Neuron (in vitro differentiated cells): ENCODE measurements at regions not wholly inside any gene's neighbourhood (a gene's known extent, or its start where the extent isn't known, plus 50 kb on each side); places are given as distances from the start of the nearest gene placed in this dataset.

Source experiments
- H2AFZ ChIP-seq: one replicate; pipeline ENCODE4 v1.6.1; 2013; ENCODE audit warnings: low read depth, mild to moderate bottlenecking, inconsistent platforms, low read length, moderate library complexity
- H3K27me3 ChIP-seq: one replicate; pipeline ENCODE4 v1.6.1; 2013; ENCODE audit warnings: low read length; ENCODE audit not compliant: insufficient read depth
- H3K36me3 ChIP-seq: one replicate; pipeline ENCODE4 v1.6.1; 2013; ENCODE audit warnings: low read length; ENCODE audit not compliant: insufficient read depth
- H3K4me1 ChIP-seq: one replicate; pipeline ENCODE4 v1.6.1; 2013; ENCODE audit warnings: low read length; ENCODE audit not compliant: insufficient read depth
- H3K4me3 ChIP-seq: 2 replicates; pipeline ENCODE4 v1.5.1; 2013; ENCODE audit warnings: mild to moderate bottlenecking, low read length, moderate library complexity
- H3K9me3 ChIP-seq: one replicate; pipeline ENCODE4 v1.6.1; 2013; ENCODE audit warnings: low read length

- Histone ChIP-seq H3K4me3 (no peak overlapping the region), H2AFZ (no peak overlapping the region), H3K27me3 (no peaks in the 10 kb centered on the region), H3K36me3 (no peaks in the 10 kb centered on the region), H3K9me3 (no peaks in the 10 kb centered on the region), H3K4me1 (peaks cover 3% of the 10 kb centered on the region)
These were observed 110.3 kb upstream of the CEP85L start for GRCh38 chr6:118761645-118762044.

GRCh38 chr6:118758946-118759345, 107.6 kb upstream of the CEP85L start:
- H3K36me3 ChIP-seq = no peaks in the 10 kb centered on the region
- no peaks in the 10 kb centered on the region for H3K27me3 ChIP-seq
- H3K4me1 ChIP-seq = peaks cover 3% of the 10 kb centered on the region
- H3K4me3 ChIP-seq = no peak overlapping the region
- H2AFZ ChIP-seq = no peak overlapping the region
- no peaks in the 10 kb centered on the region for H3K9me3 ChIP-seq

GRCh38 chr6:118755941-118756646, 104.7 kb upstream of the CEP85L start:
- Histone ChIP-seq H2AFZ (peak overlapping the region; percentile 7), H3K4me3 (no peak overlapping the region), H3K27me3 (no peaks in the 10 kb centered on the region), H3K9me3 (no peaks in the 10 kb centered on the region), H3K36me3 (no peaks in the 10 kb centered on the region), H3K4me1 (peaks cover 3% of the 10 kb centered on the region)

- Histone ChIP-seq H3K9me3 (no peaks in the 10 kb centered on the region), H3K4me3 (no peak overlapping the region), H3K4me1 (peaks cover 6% of the 10 kb centered on the region), H3K27me3 (no peaks in the 10 kb centered on the region), H2AFZ (no peak overlapping the region), H3K36me3 (no peaks in the 10 kb centered on the region)
These were observed 101.4 kb upstream of the CEP85L start for GRCh38 chr6:118752803-118753202.

GRCh38 chr6:118751072-118751471, 99.7 kb upstream of the CEP85L start:
- no peak overlapping the region for H3K4me3 ChIP-seq
- peaks cover 6% of the 10 kb centered on the region for H3K4me1 ChIP-seq
- H3K9me3 ChIP-seq = no peaks in the 10 kb centered on the region
- no peaks in the 10 kb centered on the region for H3K36me3 ChIP-seq
- H3K27me3 ChIP-seq = no peaks in the 10 kb centered on the region
- no peak overlapping the region for H2AFZ ChIP-seq

GRCh38 chr6:118750143-118750542, 98.8 kb upstream of the CEP85L start:
- no peak overlapping the region for H2AFZ ChIP-seq
- H3K9me3 ChIP-seq = no peaks in the 10 kb centered on the region
- H3K27me3 ChIP-seq = no peaks in the 10 kb centered on the region
- no peak overlapping the region for H3K4me3 ChIP-seq
- H3K4me1 ChIP-seq = peaks cover 6% of the 10 kb centered on the region
- H3K36me3 ChIP-seq = no peaks in the 10 kb centered on the region

GRCh38 chr6:118748311-118749062, 97.1 kb upstream of the CEP85L start:
- no peak overlapping the region for H3K4me3 ChIP-seq
- no peaks in the 10 kb centered on the region for H3K36me3 ChIP-seq
- no peaks in the 10 kb centered on the region for H3K27me3 ChIP-seq
- no peaks in the 10 kb centered on the region for H3K9me3 ChIP-seq
- H3K4me1 ChIP-seq = peaks cover 6% of the 10 kb centered on the region
- no peak overlapping the region for H2AFZ ChIP-seq

- Histone ChIP-seq H3K36me3 (no peaks in the 10 kb centered on the region), H3K4me1 (peaks cover 6% of the 10 kb centered on the region), H3K9me3 (no peaks in the 10 kb centered on the region), H2AFZ (no peak overlapping the region), H3K27me3 (no peaks in the 10 kb centered on the region), H3K4me3 (no peak overlapping the region)
These were observed 95.4 kb upstream of the CEP85L start for GRCh38 chr6:118746825-118747174.

- H3K4me1 ChIP-seq = peaks cover 6% of the 10 kb centered on the region
- no peaks in the 10 kb centered on the region for H3K9me3 ChIP-seq
- no peaks in the 10 kb centered on the region for H3K36me3 ChIP-seq
- H2AFZ ChIP-seq = no peak overlapping the region
- H3K27me3 ChIP-seq = no peaks in the 10 kb centered on the region
- H3K4me3 ChIP-seq = no peak overlapping the region
These were observed 94.9 kb upstream of the CEP85L start for GRCh38 chr6:118746145-118746824.

- H3K4me1 ChIP-seq = peaks cover 6% of the 10 kb centered on the region
- no peaks in the 10 kb centered on the region for H3K9me3 ChIP-seq
- H3K27me3 ChIP-seq = no peaks in the 10 kb centered on the region
- no peak overlapping the region for H2AFZ ChIP-seq
- H3K4me3 ChIP-seq = no peak overlapping the region
- no peaks in the 10 kb centered on the region for H3K36me3 ChIP-seq
These were observed 93.8 kb upstream of the CEP85L start for GRCh38 chr6:118745156-118745555.

- H2AFZ ChIP-seq = no peak overlapping the region
- no peaks in the 10 kb centered on the region for H3K36me3 ChIP-seq
- no peaks in the 10 kb centered on the region for H3K9me3 ChIP-seq
- no peaks in the 10 kb centered on the region for H3K27me3 ChIP-seq
- peaks cover 6% of the 10 kb centered on the region for H3K4me1 ChIP-seq
- no peak overlapping the region for H3K4me3 ChIP-seq
These were observed 93.0 kb upstream of the CEP85L start for GRCh38 chr6:118744261-118744941.

- Histone ChIP-seq H3K27me3 (no peaks in the 10 kb centered on the region), H3K4me3 (no peak overlapping the region), H2AFZ (no peak overlapping the region), H3K4me1 (peaks cover 6% of the 10 kb centered on the region), H3K36me3 (no peaks in the 10 kb centered on the region), H3K9me3 (no peaks in the 10 kb centered on the region)
These were observed 92.4 kb upstream of the CEP85L start for GRCh38 chr6:118743746-118744145.

- no peaks in the 10 kb centered on the region for H3K9me3 ChIP-seq
These were observed 89.0 kb upstream of the CEP85L start for GRCh38 chr6:118740372-118740771.

More at GRCh38 chr6:118740372-118740771, 89.0 kb upstream of the CEP85L start:
- Histone ChIP-seq H3K27me3 (no peaks in the 10 kb centered on the region), H3K4me1 (no peaks in the 10 kb centered on the region), H3K4me3 (no peak overlapping the region), H3K36me3 (no peaks in the 10 kb centered on the region), H2AFZ (no peak overlapping the region)
